H1 (cell line): ENCODE measurements at regions not wholly inside any gene's neighbourhood (a gene's known extent, or its start where the extent isn't known, plus 50 kb on each side); places are given as distances from the start of the nearest gene placed in this dataset.

ENCODE experiments used
- CTCF ChIA-PET: fragments of 300-600 bp; sonication (Branson Sonifier 250); formaldehyde crosslinking; loops from one replicate; lab custom pipeline; 2021; ENCODE audit not compliant: partially characterized antibody; lab: Charles Lee
- POLR2A ChIA-PET: fragments of 300-600 bp; sonication (Branson Sonifier 250); formaldehyde crosslinking; loops from one replicate; lab custom pipeline; 2021; ENCODE audit warnings: inconsistent platforms; ENCODE audit not compliant: partially characterized antibody; lab: Charles Lee
- DNase-seq, 2 experiments: peaks; one replicate each; pipeline versions ENCODE4 v3.0.0 to v3.0.0-alpha.2; 2010 to 2022; ENCODE audit warnings: low spot score in 2 of 2, low read depth in 1 of 2, mixed read lengths in 1 of 2
- FAIRE-seq: peaks from 2 replicates; lab custom pipeline; 2011; peaks lifted over from hg19 to GRCh38; lab: Jason Lieb, UNC
- H2AFZ ChIP-seq: 2 replicates; pipeline ENCODE4 v1.8.1; 2012; ENCODE audit warnings: low read length, inconsistent platforms
- H2AK5ac ChIP-seq: 2 replicates; pipeline ENCODE4 v1.6.1; 2013; ENCODE audit warnings: low read depth, low read length
- H2BK120ac ChIP-seq: replicated peaks from 2 replicates; pipeline ENCODE3; 2013; ENCODE audit warnings: low read depth, low read length, inconsistent platforms
- H2BK12ac ChIP-seq: 2 replicates; pipeline ENCODE4 v1.6.1; 2013; ENCODE audit warnings: low read depth, low read length
- H2BK15ac ChIP-seq: 2 replicates; pipeline ENCODE4 v1.6.1; 2013; ENCODE audit warnings: low read length
- H2BK20ac ChIP-seq: 2 replicates; pipeline ENCODE4 v1.6.1; 2013; ENCODE audit warnings: low read length
- H2BK5ac ChIP-seq: 2 replicates; pipeline ENCODE4 v1.6.1; 2013; ENCODE audit warnings: low read depth, low read length
- H3K14ac ChIP-seq: 2 replicates; pipeline ENCODE4 v1.6.1; 2013; ENCODE audit warnings: inconsistent platforms; ENCODE audit not compliant: insufficient read length
- H3K18ac ChIP-seq: 2 replicates; pipeline ENCODE4 v1.6.1; 2013; ENCODE audit warnings: low read length; ENCODE audit errors: extremely low read depth
- H3K23ac ChIP-seq: 2 replicates; pipeline ENCODE4 v1.6.1; 2013; ENCODE audit warnings: inconsistent platforms; ENCODE audit not compliant: insufficient read length
- H3K23me2 ChIP-seq: 2 replicates; pipeline ENCODE4 v1.6.1; 2013; ENCODE audit warnings: low read depth, low read length
- H3K27ac ChIP-seq: 2 replicates; pipeline ENCODE4 v1.6.1; 2011; ENCODE audit warnings: low read depth, low read length, inconsistent platforms
- H3K27me3 ChIP-seq, 4 experiments: replicated peaks in 1 of 4; 1 replicate in 1 of 4; 2 replicates in 3 of 4; pipeline versions ENCODE4 v1.6.1 to v1.8.1; 2011 to 2013; ENCODE audit warnings: low read length in 3 of 4, mild to moderate bottlenecking in 3 of 4, inconsistent platforms in 2 of 4, mixed read lengths in 2 of 4, moderate library complexity in 1 of 4; ENCODE audit not compliant: control insufficient read depth in 3 of 4, insufficient read depth in 3 of 4; ENCODE audit errors: extremely low read depth in 1 of 4
- H3K36me3 ChIP-seq, 4 experiments: 2 replicates each; pipeline versions ENCODE4 v1.6.1 to v1.8.1; 2011 to 2013; ENCODE audit warnings: mild to moderate bottlenecking in 4 of 4, low read length in 3 of 4, moderate library complexity in 2 of 4, control low read depth in 1 of 4, inconsistent platforms in 1 of 4; ENCODE audit not compliant: insufficient read depth in 4 of 4, control insufficient read depth in 2 of 4
- H3K4ac ChIP-seq: replicated peaks from 2 replicates; pipeline ENCODE3; 2013; ENCODE audit warnings: low read length, low read depth, mixed read lengths, inconsistent platforms; ENCODE audit not compliant: insufficient read length
- H3K4me1 ChIP-seq, 4 experiments: replicated peaks in 1 of 4; 1 replicate in 1 of 4; 2 replicates in 3 of 4; pipeline versions ENCODE4 v1.6.1 to v1.8.1; 2011 to 2013; ENCODE audit warnings: low read length in 3 of 4, inconsistent platforms in 2 of 4, mixed read lengths in 1 of 4; ENCODE audit not compliant: insufficient read depth in 4 of 4, control insufficient read depth in 3 of 4
- H3K4me2 ChIP-seq, 2 experiments: 2 replicates each; pipeline versions ENCODE4 v1.6.1 to v1.8.1; 2011 to 2013; ENCODE audit warnings: low read depth in 2 of 2, low read length in 2 of 2, control low read depth in 1 of 2, inconsistent platforms in 1 of 2, mild to moderate bottlenecking in 1 of 2; ENCODE audit not compliant: insufficient read depth in 1 of 2
- H3K4me3 ChIP-seq, 4 experiments: fragments of 200-600, 300-600 bp in 1 of 4; sonication (generic), shearing (Covaris generic), sonication (Bioruptor Twin) in 1 of 4; 2 replicates each; pipeline versions ENCODE4 v1.5.1 to v1.8.1; 2011 to 2016; ENCODE audit warnings: low read length in 4 of 4, low read depth in 3 of 4, control low read depth in 2 of 4, inconsistent platforms in 2 of 4, mild to moderate bottlenecking in 2 of 4, mixed read lengths in 1 of 4, moderate library complexity in 1 of 4; ENCODE audit not compliant: insufficient read depth in 2 of 4; ENCODE audit errors: extremely low read depth in 1 of 4
- H3K56ac ChIP-seq: replicated peaks from 2 replicates; pipeline ENCODE3; 2013; ENCODE audit warnings: low read depth, mild to moderate bottlenecking, mixed read lengths, low read length, inconsistent platforms; ENCODE audit not compliant: insufficient read length
- H3K79me1 ChIP-seq: 2 replicates; pipeline ENCODE4 v1.6.1; 2013; ENCODE audit warnings: low read depth, low read length, control low read depth
- H3K79me2 ChIP-seq, 2 experiments: 2 replicates each; pipeline versions ENCODE4 v1.6.1 to v1.8.1; 2012 to 2013; ENCODE audit warnings: low read length in 2 of 2, mild to moderate bottlenecking in 2 of 2, inconsistent platforms in 1 of 2; ENCODE audit not compliant: insufficient read depth in 2 of 2, control insufficient read depth in 1 of 2
- H3K9ac ChIP-seq, 4 experiments: replicated peaks in 1 of 4; 1 replicate in 1 of 4; 2 replicates in 3 of 4; pipeline versions ENCODE4 v1.6.1 to v1.8.1; 2011 to 2013; ENCODE audit warnings: low read depth in 3 of 4, low read length in 3 of 4, control low read depth in 2 of 4, mild to moderate bottlenecking in 2 of 4, moderate library complexity in 2 of 4, inconsistent platforms in 1 of 4; ENCODE audit errors: extremely low read depth in 1 of 4
- H3K9me3 ChIP-seq, 2 experiments: 2 replicates each; pipeline versions ENCODE4 v1.6.1 to v1.8.1; 2012 to 2013; ENCODE audit warnings: mild to moderate bottlenecking in 2 of 2, moderate library complexity in 2 of 2, control low read depth in 1 of 2, inconsistent platforms in 1 of 2, low read depth in 1 of 2, low read length in 1 of 2, mixed read lengths in 1 of 2; ENCODE audit not compliant: insufficient read depth in 2 of 2
- H4K20me1 ChIP-seq, 2 experiments: replicated peaks in 1 of 2; 2 replicates each; pipeline versions ENCODE3 to v1.8.1; 2011 to 2013; ENCODE audit warnings: inconsistent platforms in 2 of 2, low read length in 2 of 2, mild to moderate bottlenecking in 1 of 2; ENCODE audit not compliant: insufficient read depth in 2 of 2, control insufficient read depth in 1 of 2
- H4K5ac ChIP-seq: 2 replicates; pipeline ENCODE4 v1.6.1; 2013; ENCODE audit warnings: low read length, low read depth, mixed read lengths, inconsistent platforms; ENCODE audit not compliant: insufficient read length
- H4K8ac ChIP-seq: 2 replicates; pipeline ENCODE4 v1.8.0; 2013; ENCODE audit warnings: mild to moderate bottlenecking, moderate library complexity, low read length, inconsistent platforms; ENCODE audit not compliant: insufficient read depth; ENCODE audit errors: extremely low read depth
- H4K91ac ChIP-seq: replicated peaks from 2 replicates; pipeline ENCODE3; 2013; ENCODE audit warnings: low read length, mixed read lengths, inconsistent platforms; ENCODE audit not compliant: insufficient read length
- SIRT6 ChIP-seq: IDR thresholded peaks from one replicate; pipeline ENCODE4 v1.7.1; 2012; ENCODE audit warnings: low read length, inconsistent platforms
- WGBS, 2 experiments: shearing (Covaris generic) in 1 of 2; methylation state at CpG; one replicate each; pipeline versions ENCODE4 v1.1.6 to v1.1.7; 2013 to 2015; ENCODE audit warnings: low lambda C conversion rate in 2 of 2, mixed read lengths in 2 of 2, inconsistent platforms in 1 of 2, low coverage in 1 of 2, missing lambda C conversion rate in 1 of 2; ENCODE audit not compliant: insufficient replicate concordance in 2 of 2, insufficient coverage in 1 of 2, insufficient read length in 1 of 2; ENCODE audit errors: extremely low coverage in 1 of 2, missing lambda C conversion rate in 1 of 2; 5-methylcytosine and 5-hydroxymethylcytosine counted together
- TF ChIP-seq, protein P1 (sequence below): IDR thresholded peaks from 2 replicates; pipeline ENCODE4 v1.6.1; 2012; ENCODE audit warnings: inconsistent platforms

DNA sequence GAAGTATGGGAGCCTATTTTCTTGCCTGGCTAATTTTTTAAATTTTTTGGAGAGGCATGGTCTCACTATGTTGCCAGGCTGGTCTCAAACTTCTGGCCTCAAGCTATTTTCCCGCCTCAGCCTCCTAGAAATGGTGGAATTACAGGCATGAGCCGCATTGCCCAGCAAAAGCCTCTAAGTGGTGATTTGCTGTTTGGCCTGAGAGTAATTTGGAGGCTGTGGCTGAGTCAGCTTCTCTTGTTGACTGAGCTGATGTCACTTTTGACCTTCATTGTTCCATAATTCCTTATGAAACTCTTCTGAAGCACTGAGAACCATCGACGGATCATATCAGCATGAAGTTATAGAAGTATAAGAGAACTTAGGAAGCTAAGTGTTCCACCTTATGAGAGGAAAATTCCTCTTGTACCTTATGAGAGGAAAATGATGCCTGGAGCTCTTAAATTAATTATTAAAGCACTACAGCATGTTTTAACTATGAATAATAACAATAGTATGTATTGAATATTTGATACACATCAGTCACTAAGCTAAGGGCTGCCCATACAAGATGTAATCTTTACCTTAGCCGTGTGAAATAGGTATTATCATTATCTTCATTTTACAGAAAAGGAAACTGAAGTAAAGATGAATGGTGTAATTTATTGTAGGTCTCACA lies 220.8 kb upstream of the MON1B start:
- H3K27me3 ChIP-seq: no peaks in the 10 kb centered on the region
- no peak overlapping the region for H3K9ac ChIP-seq
- no peaks in the 10 kb centered on the region for H4K20me1 ChIP-seq
- H3K27ac ChIP-seq: no peak overlapping the region
- no peak overlapping the region for H4K8ac ChIP-seq
- H3K9me3 ChIP-seq: no peaks in the 10 kb centered on the region
- POLR2A ChIA-PET: no interaction called here
- H3K4ac ChIP-seq: no peak overlapping the region
- 97% methylated on average over 5 of the region's 5 CpGs; no CpG with 5 or more reads in 1 of the 2 experiments for WGBS, 2 experiments
- H2AK5ac ChIP-seq: no peak overlapping the region
- H4K5ac ChIP-seq: no peak overlapping the region
- no peak overlapping the region for H3K14ac ChIP-seq
- H2BK20ac ChIP-seq: no peak overlapping the region
- no peak overlapping the region for H3K4me3 ChIP-seq
- H2BK120ac ChIP-seq: no peak overlapping the region
- no peak overlapping the region for H3K23ac ChIP-seq
- H2BK12ac ChIP-seq: no peak overlapping the region
- no peak for FAIRE-seq
- no peak overlapping the region for H2AFZ ChIP-seq
- no peaks in the 10 kb centered on the region for H3K79me2 ChIP-seq
- no peak overlapping the region for H3K56ac ChIP-seq
- no peak for DNase-seq
- no peaks in the 10 kb centered on the region for H3K79me1 ChIP-seq
- no peak overlapping the region for H3K18ac ChIP-seq
- TF ChIP-seq SIRT6: no peak
- TF ChIP-seq, protein P1, sequence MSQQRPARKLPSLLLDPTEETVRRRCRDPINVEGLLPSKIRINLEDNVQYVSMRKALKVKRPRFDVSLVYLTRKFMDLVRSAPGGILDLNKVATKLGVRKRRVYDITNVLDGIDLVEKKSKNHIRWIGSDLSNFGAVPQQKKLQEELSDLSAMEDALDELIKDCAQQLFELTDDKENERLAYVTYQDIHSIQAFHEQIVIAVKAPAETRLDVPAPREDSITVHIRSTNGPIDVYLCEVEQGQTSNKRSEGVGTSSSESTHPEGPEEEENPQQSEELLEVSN: peak; percentile 56; the same call in 1 of the 2 replicates
- CTCF ChIA-PET: interaction anchor here (1.0 to 1.6 kb wide), 2 partner anchors 12 to 203 kb away, joined by 3 read pairs; no protein-coding TSS in a partner anchor
- no peak overlapping the region for H2BK15ac ChIP-seq
- no peak overlapping the region for H2BK5ac ChIP-seq
- no peak overlapping the region for H3K4me2 ChIP-seq
- H3K36me3 ChIP-seq: no peaks in the 10 kb centered on the region
- no peak overlapping the region for H4K91ac ChIP-seq
- H3K23me2 ChIP-seq: no peaks in the 10 kb centered on the region
- H3K4me1 ChIP-seq: no peaks in the 10 kb centered on the region
